Osteoblast (primary cell): ENCODE measurements at regions not wholly inside any gene's neighbourhood (a gene's known extent, or its start where the extent isn't known, plus 50 kb on each side); places are given as distances from the start of the nearest gene placed in this dataset.
A peak's percentile ranks its signal among the peaks of the same experiment; 100 is the strongest.

Experiments
- DNase-seq: peaks from one replicate; pipeline ENCODE4 v3.0.0; 2011; ENCODE audit warnings: low spot score, mixed read lengths; ENCODE audit not compliant: insufficient read length; ENCODE audit errors: missing footprints
- H2AFZ ChIP-seq: 2 replicates; pipeline ENCODE4 v1.6.0; 2011; ENCODE audit warnings: mild to moderate bottlenecking, low read length
- H3K27ac ChIP-seq: 2 replicates; pipeline ENCODE4 v1.5.1; 2011; ENCODE audit warnings: mild to moderate bottlenecking, low read depth, low read length, moderate library complexity
- H3K27me3 ChIP-seq: 2 replicates; pipeline ENCODE4 v1.6.0; 2012; ENCODE audit warnings: mild to moderate bottlenecking, control low read depth, inconsistent platforms, low read length, moderate library complexity; ENCODE audit not compliant: insufficient read depth
- H3K36me3 ChIP-seq: 2 replicates; pipeline ENCODE4 v1.5.1; 2011; ENCODE audit warnings: mild to moderate bottlenecking, low read length, control low read depth, moderate library complexity; ENCODE audit not compliant: insufficient read depth
- H3K4me1 ChIP-seq: 2 replicates; pipeline ENCODE4 v1.5.1; 2011; ENCODE audit warnings: mild to moderate bottlenecking, low read length, control low read depth, moderate library complexity; ENCODE audit not compliant: insufficient read depth
- H3K4me2 ChIP-seq: 2 replicates; pipeline ENCODE4 v1.6.0; 2011; ENCODE audit warnings: mild to moderate bottlenecking, low read length; ENCODE audit not compliant: insufficient read depth
- H3K4me3 ChIP-seq: fragments of 200-600 bp; sonication (generic); 3 replicates; pipeline ENCODE4 v1.5.1; 2012; ENCODE audit warnings: mild to moderate bottlenecking, low read length, inconsistent platforms; ENCODE audit not compliant: insufficient read depth
- H3K79me2 ChIP-seq: 2 replicates; pipeline ENCODE4 v1.6.0; 2012; ENCODE audit warnings: mild to moderate bottlenecking, low read length, control low read depth, inconsistent platforms; ENCODE audit not compliant: insufficient read depth
- H3K9me3 ChIP-seq: 2 replicates; pipeline ENCODE4 v1.5.1; 2011; ENCODE audit warnings: low read depth, low read length, control low read depth
- H4K20me1 ChIP-seq: 2 replicates; pipeline ENCODE4 v1.6.0; 2012; ENCODE audit warnings: mild to moderate bottlenecking, low read length, control low read depth; ENCODE audit not compliant: insufficient read depth
- CTCF ChIP-seq: IDR thresholded peaks from 2 replicates; pipeline ENCODE4 v1.5.1; 2011; ENCODE audit warnings: mild to moderate bottlenecking, low read depth, low read length, moderate library complexity; ENCODE audit errors: extremely low read depth

GRCh38 chr18:51617167-51617566, 419.7 kb upstream of the MEX3C start:
- Histone ChIP-seq H3K4me2 (no peak overlapping the region), H3K4me1 (no peaks in the 10 kb centered on the region), H3K27me3 (no peaks in the 10 kb centered on the region), H3K9me3 (no peaks in the 10 kb centered on the region), H4K20me1 (no peaks in the 10 kb centered on the region), H3K36me3 (no peaks in the 10 kb centered on the region), H3K4me3 (no peak overlapping the region), H2AFZ (no peak overlapping the region), H3K27ac (no peak overlapping the region), H3K79me2 (no peaks in the 10 kb centered on the region)
- no peak for TF ChIP-seq CTCF
- DNase-seq = no peak

DNA sequence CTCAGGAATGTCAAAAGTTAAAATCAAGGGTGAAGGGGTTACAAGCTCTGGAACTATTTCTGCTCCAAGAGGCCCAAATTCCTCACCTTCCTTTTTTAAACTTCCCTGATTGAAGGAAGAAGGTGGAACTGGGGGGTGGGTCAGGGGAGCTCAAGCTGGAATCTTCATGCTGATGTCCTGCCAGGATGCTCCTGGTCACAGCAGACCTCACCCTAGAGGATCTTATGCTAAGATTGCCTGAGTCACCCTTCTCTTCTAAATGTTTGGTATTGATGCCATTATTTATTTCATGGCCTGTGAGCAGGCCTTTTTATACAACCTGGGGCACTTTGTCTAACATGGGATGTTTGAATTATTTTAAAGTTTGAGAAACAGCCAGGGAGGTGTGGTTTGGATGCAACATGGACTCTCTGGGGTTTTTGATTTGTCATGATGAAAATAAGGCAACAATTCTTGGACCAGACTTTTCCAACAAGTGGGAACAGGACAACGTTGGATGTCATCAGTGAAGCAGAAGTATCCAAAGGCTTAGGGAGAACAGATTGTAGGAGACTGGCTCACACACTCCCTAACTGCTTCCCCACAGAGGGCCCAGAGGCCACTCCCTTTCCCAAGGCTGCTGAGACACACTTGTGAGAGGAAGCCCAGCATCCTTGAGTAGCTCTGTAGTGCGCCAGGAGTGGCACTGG, 420.2 kb upstream of the MEX3C start:
- Histone ChIP-seq H3K4me1 (no peaks in the 10 kb centered on the region), H3K79me2 (no peaks in the 10 kb centered on the region), H4K20me1 (no peaks in the 10 kb centered on the region), H3K27me3 (no peaks in the 10 kb centered on the region), H3K36me3 (no peaks in the 10 kb centered on the region), H3K27ac (no peak overlapping the region), H3K4me2 (no peak overlapping the region), H3K9me3 (no peaks in the 10 kb centered on the region), H3K4me3 (no peak overlapping the region), H2AFZ (no peak overlapping the region)
- no peak for TF ChIP-seq CTCF
- DNase-seq = no peak

GRCh38 chr18:51619283-51619682, 421.8 kb upstream of the MEX3C start:
- Histone ChIP-seq H3K9me3 (no peaks in the 10 kb centered on the region), H3K27ac (no peak overlapping the region), H4K20me1 (no peaks in the 10 kb centered on the region), H3K79me2 (no peaks in the 10 kb centered on the region), H3K27me3 (no peaks in the 10 kb centered on the region), H3K4me1 (no peaks in the 10 kb centered on the region), H2AFZ (no peak overlapping the region), H3K36me3 (no peaks in the 10 kb centered on the region), H3K4me2 (no peak overlapping the region), H3K4me3 (no peak overlapping the region)
- no peak for TF ChIP-seq CTCF
- no peak for DNase-seq

DNA sequence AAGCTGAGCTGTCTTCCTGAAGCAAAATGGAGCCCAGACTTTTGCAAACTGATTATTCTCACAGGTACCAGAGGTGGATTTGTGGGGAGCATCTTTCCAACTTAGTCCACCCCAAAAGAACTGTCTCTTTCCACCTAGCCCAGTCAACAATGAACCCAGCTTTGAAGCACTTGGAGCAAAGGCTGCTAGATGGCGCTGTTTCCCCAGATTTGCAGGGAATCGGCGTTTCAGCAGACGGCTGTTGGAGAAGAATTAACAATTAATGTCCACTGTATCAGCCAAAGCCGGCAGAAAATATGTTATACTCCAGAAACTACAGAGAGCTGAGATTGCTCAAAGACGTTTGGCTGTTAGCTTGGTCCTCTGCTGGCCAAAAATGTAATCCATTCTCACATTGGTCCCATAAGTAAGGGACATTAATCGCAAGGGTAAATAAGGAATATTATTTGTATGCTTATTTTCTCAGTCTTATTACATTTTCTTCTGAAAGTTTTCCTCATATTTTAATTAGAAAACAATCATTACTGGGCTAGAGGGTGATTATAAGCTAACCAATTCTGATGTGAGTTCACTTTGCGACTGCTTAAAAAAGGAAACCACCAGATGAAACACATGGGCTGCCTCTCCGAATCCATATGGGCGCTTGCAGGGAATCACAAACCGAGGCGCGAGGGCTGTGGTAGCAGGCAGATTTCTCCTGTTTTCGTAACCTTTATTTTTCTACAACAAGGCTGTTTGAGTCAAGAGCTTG, 423.8 kb upstream of the MEX3C start:
- Histone ChIP-seq H3K4me2 (no peak overlapping the region), H3K36me3 (no peaks in the 10 kb centered on the region), H3K4me3 (no peak overlapping the region), H3K9me3 (no peaks in the 10 kb centered on the region), H3K4me1 (no peaks in the 10 kb centered on the region), H3K79me2 (no peaks in the 10 kb centered on the region), H4K20me1 (no peaks in the 10 kb centered on the region), H2AFZ (no peak overlapping the region), H3K27ac (no peak overlapping the region), H3K27me3 (no peaks in the 10 kb centered on the region)
- no peak for DNase-seq
- TF ChIP-seq CTCF = peak; percentile 54
